DND-41 (cell line): ENCODE measurements at regions not wholly inside any gene's neighbourhood (a gene's known extent, or its start where the extent isn't known, plus 50 kb on each side); places are given as distances from the start of the nearest gene placed in this dataset.

Experiments
- ATAC-seq: fragments of 200-7000 bp; cut with Tn5 transposase; 3 replicates; pipeline ENCODE4 v1.9.1; 2021; ENCODE audit warnings: low read depth; ENCODE audit not compliant: insufficient read depth
- DNase-seq: peaks from one replicate; pipeline ENCODE4 v3.0.0-alpha.2; 2020
- H2AFZ ChIP-seq: 2 replicates; pipeline ENCODE4 v1.6.0; 2012; ENCODE audit warnings: low read depth, low read length
- H3K27ac ChIP-seq: 2 replicates; pipeline ENCODE4 v1.5.1; 2012; ENCODE audit warnings: low read length, inconsistent platforms
- H3K27me3 ChIP-seq: fragments of 200-600 bp; sonication (generic); 2 replicates; pipeline ENCODE4 v1.6.0; 2012; ENCODE audit warnings: low read length, mild to moderate bottlenecking, inconsistent platforms; ENCODE audit not compliant: insufficient read depth, poor library complexity
- H3K36me3 ChIP-seq: 2 replicates; pipeline ENCODE4 v1.5.1; 2012; ENCODE audit warnings: low read length, inconsistent platforms; ENCODE audit not compliant: insufficient read depth
- H3K4me1 ChIP-seq: 2 replicates; pipeline ENCODE4 v1.5.1; 2012; ENCODE audit warnings: mild to moderate bottlenecking, low read length; ENCODE audit not compliant: insufficient read depth
- H3K4me2 ChIP-seq: 2 replicates; pipeline ENCODE4 v1.6.0; 2012; ENCODE audit warnings: mild to moderate bottlenecking, moderate library complexity, low read length, inconsistent platforms; ENCODE audit not compliant: insufficient read depth
- H3K4me3 ChIP-seq, 2 experiments: fragments of 200-600 bp in 1 of 2; shearing (Covaris generic) in 1 of 2; 2 replicates each; pipeline ENCODE4 v1.5.1; 2012 to 2016; ENCODE audit warnings: inconsistent platforms in 2 of 2, low read length in 2 of 2, mild to moderate bottlenecking in 2 of 2, low read depth in 1 of 2, moderate library complexity in 1 of 2
- H3K79me2 ChIP-seq: 2 replicates; pipeline ENCODE4 v1.6.0; 2012; ENCODE audit warnings: low read length, inconsistent platforms; ENCODE audit not compliant: insufficient read depth
- H3K9ac ChIP-seq: 2 replicates; pipeline ENCODE4 v1.6.0; 2012; ENCODE audit warnings: low read depth, mild to moderate bottlenecking, inconsistent platforms, low read length, moderate library complexity
- H3K9me3 ChIP-seq: 2 replicates; pipeline ENCODE4 v1.5.1; 2012; ENCODE audit warnings: low read length, moderate library complexity, mild to moderate bottlenecking, inconsistent platforms; ENCODE audit not compliant: insufficient read depth, severe bottlenecking
- H4K20me1 ChIP-seq: 2 replicates; pipeline ENCODE4 v1.6.0; 2012; ENCODE audit warnings: low read length; ENCODE audit not compliant: insufficient read depth
- EZH2 ChIP-seq: IDR thresholded peaks from 3 replicates; pipeline ENCODE4 v1.6.1; 2012; ENCODE audit warnings: borderline replicate concordance, low read depth, mild to moderate bottlenecking, moderate library complexity, low read length, inconsistent platforms; ENCODE audit not compliant: severe bottlenecking
- TF ChIP-seq, protein P1 (sequence below): IDR thresholded peaks from 2 replicates; pipeline ENCODE4 v1.5.1; 2012; ENCODE audit warnings: borderline replicate concordance, low read length, moderate library complexity, mild to moderate bottlenecking; ENCODE audit not compliant: poor library complexity, severe bottlenecking; ENCODE audit errors: extremely low read depth

DNA sequence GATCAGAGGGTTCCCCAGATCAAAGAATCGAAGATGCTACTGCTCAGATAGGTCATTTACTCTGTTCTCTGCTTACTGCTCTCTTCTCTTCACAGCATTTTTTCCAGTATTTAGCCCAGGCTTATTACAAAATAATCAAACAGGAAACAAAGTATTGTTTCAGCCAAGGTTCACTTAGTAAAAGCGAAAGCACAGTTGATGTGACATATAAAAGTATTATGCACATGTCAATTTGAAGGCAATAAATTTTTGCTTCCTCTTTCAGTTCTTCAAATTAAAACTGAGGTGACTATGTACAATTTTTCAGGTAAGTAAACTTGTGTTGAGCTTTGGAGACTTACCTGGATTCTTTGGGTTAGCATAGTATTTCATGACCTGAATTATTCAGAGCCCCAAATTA is 262.8 kb upstream of the CHST9 start:
- Histone ChIP-seq H3K27me3 (no peaks in the 10 kb centered on the region), H3K79me2 (no peaks in the 10 kb centered on the region), H3K4me2 (no peak overlapping the region), H3K4me3 (no peak overlapping the region), H3K9ac (no peak overlapping the region), H2AFZ (no peak overlapping the region), H4K20me1 (no peaks in the 10 kb centered on the region), H3K9me3 (no peaks in the 10 kb centered on the region), H3K36me3 (no peaks in the 10 kb centered on the region), H3K27ac (no peak overlapping the region), H3K4me1 (0 out of 2 replicates have a peak, but pooled peaks cover 2% of the 10 kb centered on the region)
- no peak for DNase-seq
- no peak for ATAC-seq
- no peak for TF ChIP-seq EZH2
- TF ChIP-seq, protein P1, sequence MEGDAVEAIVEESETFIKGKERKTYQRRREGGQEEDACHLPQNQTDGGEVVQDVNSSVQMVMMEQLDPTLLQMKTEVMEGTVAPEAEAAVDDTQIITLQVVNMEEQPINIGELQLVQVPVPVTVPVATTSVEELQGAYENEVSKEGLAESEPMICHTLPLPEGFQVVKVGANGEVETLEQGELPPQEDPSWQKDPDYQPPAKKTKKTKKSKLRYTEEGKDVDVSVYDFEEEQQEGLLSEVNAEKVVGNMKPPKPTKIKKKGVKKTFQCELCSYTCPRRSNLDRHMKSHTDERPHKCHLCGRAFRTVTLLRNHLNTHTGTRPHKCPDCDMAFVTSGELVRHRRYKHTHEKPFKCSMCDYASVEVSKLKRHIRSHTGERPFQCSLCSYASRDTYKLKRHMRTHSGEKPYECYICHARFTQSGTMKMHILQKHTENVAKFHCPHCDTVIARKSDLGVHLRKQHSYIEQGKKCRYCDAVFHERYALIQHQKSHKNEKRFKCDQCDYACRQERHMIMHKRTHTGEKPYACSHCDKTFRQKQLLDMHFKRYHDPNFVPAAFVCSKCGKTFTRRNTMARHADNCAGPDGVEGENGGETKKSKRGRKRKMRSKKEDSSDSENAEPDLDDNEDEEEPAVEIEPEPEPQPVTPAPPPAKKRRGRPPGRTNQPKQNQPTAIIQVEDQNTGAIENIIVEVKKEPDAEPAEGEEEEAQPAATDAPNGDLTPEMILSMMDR = no peak

DNA sequence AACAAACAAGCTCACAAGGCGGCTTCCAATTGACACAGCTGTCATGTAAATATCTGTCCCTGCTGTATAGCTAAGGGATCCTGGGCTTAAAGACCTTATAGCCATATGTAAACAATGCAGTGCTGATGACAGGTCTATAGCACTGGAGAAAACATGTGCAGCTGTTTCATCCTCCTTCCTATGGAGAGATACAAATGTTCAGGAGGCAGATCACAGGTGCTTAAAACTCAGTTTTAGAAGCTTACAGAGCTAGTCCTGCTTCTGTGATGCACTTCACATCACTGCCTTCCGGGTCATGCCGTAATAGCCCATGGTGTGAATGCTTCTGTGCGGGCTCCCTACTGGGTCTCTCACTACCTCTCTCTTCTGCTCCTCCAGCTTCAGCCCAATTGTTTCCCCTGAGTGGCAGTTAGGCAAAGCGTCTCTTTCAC is 262.4 kb upstream of the CHST9 start:
- Histone ChIP-seq H2AFZ (no peak overlapping the region), H4K20me1 (no peaks in the 10 kb centered on the region), H3K27me3 (no peaks in the 10 kb centered on the region), H3K27ac (no peak overlapping the region), H3K9me3 (no peaks in the 10 kb centered on the region), H3K9ac (no peak overlapping the region), H3K4me3 (no peak overlapping the region), H3K79me2 (no peaks in the 10 kb centered on the region), H3K4me2 (no peak overlapping the region), H3K36me3 (no peaks in the 10 kb centered on the region), H3K4me1 (0 out of 2 replicates have a peak, but pooled peaks cover 2% of the 10 kb centered on the region)
- DNase-seq = no peak
- ATAC-seq = no peak
- TF ChIP-seq, protein P1 = no peak
- TF ChIP-seq EZH2 = no peak

DNA sequence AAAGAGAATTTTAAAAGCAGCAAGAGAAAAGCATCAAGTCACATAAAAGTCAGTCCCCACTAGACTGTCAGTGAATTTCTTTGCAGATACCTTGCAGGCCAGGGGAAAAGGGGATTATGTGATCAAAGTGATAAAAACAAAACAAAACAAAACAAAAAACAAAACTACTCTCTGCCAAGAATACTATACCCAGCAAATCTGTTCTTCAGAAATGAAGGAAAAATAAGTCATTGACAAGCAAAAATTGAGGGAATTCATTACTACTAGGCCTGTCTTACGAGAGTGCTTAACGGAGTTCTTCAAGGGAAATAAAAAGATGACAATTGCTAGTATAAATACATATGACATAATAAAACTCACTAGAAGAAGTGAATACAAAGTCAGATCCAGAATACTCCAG is 245.5 kb upstream of the CHST9 start:
- H3K79me2 ChIP-seq = no peaks in the 10 kb centered on the region
- no peaks in the 10 kb centered on the region for H3K9me3 ChIP-seq
- no peak overlapping the region for H3K4me2 ChIP-seq
- H3K36me3 ChIP-seq = no peaks in the 10 kb centered on the region
- no peaks in the 10 kb centered on the region for H3K27me3 ChIP-seq
- no peaks in the 10 kb centered on the region for H4K20me1 ChIP-seq
- H3K9ac ChIP-seq = no peak overlapping the region
- no peak overlapping the region for H2AFZ ChIP-seq
- TF ChIP-seq EZH2 = no peak
- TF ChIP-seq, protein P1 = no peak
- H3K4me3 ChIP-seq = no peak overlapping the region
- ATAC-seq = no peak
- no peak for DNase-seq
- H3K4me1 ChIP-seq = peaks cover 5% of the 10 kb centered on the region; the same call in 1 of the 2 replicates
- no peak overlapping the region for H3K27ac ChIP-seq
